HFFc6 (cell line): ENCODE measurements at regions not wholly inside any gene's neighbourhood (a gene's known extent, or its start where the extent isn't known, plus 50 kb on each side); places are given as distances from the start of the nearest gene placed in this dataset.

Source experiments
- DNase-seq: peaks from one replicate; pipeline ENCODE4 v3.0.0-alpha.2; 2018
- H3K27ac Mint-ChIP-seq: 2 replicates; pipeline ENCODE4 v1.8.0; 2020; ENCODE audit warnings: mild to moderate bottlenecking, mixed read lengths
- H3K27me3 Mint-ChIP-seq: 2 replicates; pipeline ENCODE4 v1.8.0; 2021; ENCODE audit warnings: mild to moderate bottlenecking, moderate library complexity, mixed read lengths; ENCODE audit not compliant: insufficient read depth
- H3K36me3 Mint-ChIP-seq: 2 replicates; pipeline ENCODE4 v1.8.0; 2021; ENCODE audit warnings: low read depth, mixed read lengths
- H3K4me1 Mint-ChIP-seq: 2 replicates; pipeline ENCODE4 v1.8.0; 2020; ENCODE audit warnings: low read depth, mixed read lengths
- H3K4me3 Mint-ChIP-seq: 2 replicates; pipeline ENCODE4 v1.8.0; 2020; ENCODE audit warnings: mild to moderate bottlenecking, moderate library complexity, mixed read lengths
- H3K9me3 Mint-ChIP-seq: 2 replicates; pipeline ENCODE4 v1.8.0; 2020; ENCODE audit warnings: mild to moderate bottlenecking, mixed read lengths
- TF ChIP-seq, protein P1 (sequence below): fragments of 200-600 bp; sonication (generic); IDR thresholded peaks from 2 replicates; pipeline ENCODE4 v1.5.0; 2021; ENCODE audit warnings: antibody characterized with exemption, mild to moderate bottlenecking

DNA sequence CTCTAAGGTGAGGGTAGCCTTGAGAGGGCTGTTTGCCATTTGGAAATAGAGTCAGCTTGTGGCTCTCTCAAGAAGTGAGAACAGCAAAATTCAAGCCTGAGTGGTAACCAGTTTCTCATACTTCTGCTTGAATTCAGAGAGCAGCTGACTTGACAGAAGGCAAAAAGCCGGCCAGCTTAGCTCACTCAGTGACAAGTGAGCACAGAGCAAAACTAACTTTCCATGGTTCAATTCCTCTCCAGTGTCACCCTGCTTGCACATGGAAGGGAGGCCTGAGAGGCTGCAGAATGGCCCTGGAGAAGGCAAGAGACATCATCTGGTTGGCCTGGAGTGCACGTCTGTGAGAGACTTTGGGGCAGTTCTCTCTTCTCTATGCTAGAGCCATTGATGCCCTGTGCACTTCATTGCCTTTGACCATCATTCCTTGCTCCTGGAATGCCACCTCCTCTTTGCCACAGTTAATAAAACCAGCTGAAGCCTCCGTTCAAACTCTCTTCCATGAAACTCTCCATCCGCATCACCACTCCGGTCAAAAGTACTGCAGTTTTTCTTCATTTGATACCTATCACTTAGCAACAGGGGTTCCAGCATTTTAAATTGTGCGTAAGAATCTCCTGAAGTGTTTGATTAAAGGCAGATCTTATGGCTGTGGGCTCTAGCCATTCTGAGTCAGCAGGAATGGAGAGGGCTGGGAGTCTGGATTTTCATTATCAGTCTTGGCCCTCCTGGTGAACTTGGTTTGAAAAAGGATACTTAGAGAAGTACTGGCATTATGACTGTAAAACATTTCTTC is 69.8 kb upstream of the PIK3CG start:
- Mint-ChIP-seq H3K4me3 (no peak overlapping the region), H3K36me3 (no peaks in the 10 kb centered on the region), H3K9me3 (no peaks in the 10 kb centered on the region), H3K4me1 (peaks cover 23% of the 10 kb centered on the region), H3K27ac (no peak overlapping the region), H3K27me3 (peaks cover 4% of the 10 kb centered on the region)
- TF ChIP-seq, protein P1, sequence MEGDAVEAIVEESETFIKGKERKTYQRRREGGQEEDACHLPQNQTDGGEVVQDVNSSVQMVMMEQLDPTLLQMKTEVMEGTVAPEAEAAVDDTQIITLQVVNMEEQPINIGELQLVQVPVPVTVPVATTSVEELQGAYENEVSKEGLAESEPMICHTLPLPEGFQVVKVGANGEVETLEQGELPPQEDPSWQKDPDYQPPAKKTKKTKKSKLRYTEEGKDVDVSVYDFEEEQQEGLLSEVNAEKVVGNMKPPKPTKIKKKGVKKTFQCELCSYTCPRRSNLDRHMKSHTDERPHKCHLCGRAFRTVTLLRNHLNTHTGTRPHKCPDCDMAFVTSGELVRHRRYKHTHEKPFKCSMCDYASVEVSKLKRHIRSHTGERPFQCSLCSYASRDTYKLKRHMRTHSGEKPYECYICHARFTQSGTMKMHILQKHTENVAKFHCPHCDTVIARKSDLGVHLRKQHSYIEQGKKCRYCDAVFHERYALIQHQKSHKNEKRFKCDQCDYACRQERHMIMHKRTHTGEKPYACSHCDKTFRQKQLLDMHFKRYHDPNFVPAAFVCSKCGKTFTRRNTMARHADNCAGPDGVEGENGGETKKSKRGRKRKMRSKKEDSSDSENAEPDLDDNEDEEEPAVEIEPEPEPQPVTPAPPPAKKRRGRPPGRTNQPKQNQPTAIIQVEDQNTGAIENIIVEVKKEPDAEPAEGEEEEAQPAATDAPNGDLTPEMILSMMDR: no peak
- DNase-seq: no peak

DNA sequence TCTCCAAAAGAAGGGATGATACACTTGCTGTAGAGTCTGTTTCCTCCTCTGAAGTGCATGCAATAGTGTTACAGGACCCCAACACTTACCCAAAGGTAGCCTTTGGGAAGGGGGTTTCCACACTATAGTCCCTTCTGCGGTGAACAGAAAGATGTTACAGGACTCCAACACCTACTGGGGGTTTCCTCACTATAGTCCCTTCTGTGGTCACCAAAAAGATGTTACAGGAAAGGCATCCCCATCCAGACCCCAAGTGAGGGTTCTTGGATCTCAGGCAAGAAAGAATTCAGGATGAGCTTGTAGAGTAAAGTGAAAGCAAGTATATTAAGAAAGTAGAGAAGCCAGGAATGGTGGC is 69.2 kb upstream of the PIK3CG start:
- no peak for DNase-seq
- Mint-ChIP-seq H3K27me3 (peaks cover 7% of the 10 kb centered on the region), H3K4me1 (peaks cover 23% of the 10 kb centered on the region), H3K27ac (no peak overlapping the region), H3K9me3 (no peaks in the 10 kb centered on the region), H3K4me3 (no peak overlapping the region), H3K36me3 (no peaks in the 10 kb centered on the region)
- TF ChIP-seq, protein P1: no peak

DNA sequence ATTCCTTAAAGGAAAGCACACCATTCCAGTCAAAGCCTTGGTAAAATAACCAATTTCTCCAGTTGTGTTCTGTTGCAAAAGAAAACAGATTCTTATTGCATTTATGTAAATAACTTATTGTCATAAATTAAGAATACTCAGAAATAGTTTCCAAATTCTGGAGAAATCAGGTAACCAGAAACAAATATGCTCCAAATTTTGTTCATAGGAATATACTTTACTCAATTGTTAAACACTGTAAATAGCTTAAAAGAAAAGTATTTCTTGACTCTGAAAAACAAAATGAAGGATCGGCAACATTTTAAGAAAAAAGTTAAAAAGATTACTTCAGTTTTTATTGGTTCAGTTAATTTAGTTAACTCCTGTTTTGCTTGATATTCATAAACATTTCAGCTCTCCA is 67.1 kb upstream of the PIK3CG start:
- H3K4me1 Mint-ChIP-seq: peaks cover 8% of the 10 kb centered on the region
- no peak overlapping the region for H3K27ac Mint-ChIP-seq
- no peak for DNase-seq
- H3K36me3 Mint-ChIP-seq: no peaks in the 10 kb centered on the region
- H3K4me3 Mint-ChIP-seq: no peak overlapping the region
- no peaks in the 10 kb centered on the region for H3K9me3 Mint-ChIP-seq
- peaks cover 10% of the 10 kb centered on the region for H3K27me3 Mint-ChIP-seq
- TF ChIP-seq, protein P1: no peak

DNA sequence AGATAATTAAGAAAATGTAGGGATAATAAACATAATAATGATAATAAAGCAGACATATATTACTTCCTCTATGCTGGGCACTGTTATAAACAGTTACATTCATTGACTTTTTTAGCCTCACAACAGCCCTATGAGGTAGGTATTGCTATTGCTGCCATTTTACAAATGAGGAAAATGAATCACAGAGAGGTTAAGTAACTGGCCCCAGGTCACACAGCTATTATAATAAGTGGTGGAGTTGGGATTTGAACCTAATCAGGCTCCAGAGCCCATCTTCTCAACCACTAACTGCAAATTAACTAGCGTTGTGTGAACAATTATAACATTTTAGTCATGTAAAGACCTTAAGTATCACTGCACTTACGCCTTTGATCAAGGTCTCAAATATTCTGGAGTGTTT is 62.5 kb upstream of the PIK3CG start:
- Mint-ChIP-seq H3K27me3 (peaks cover 17% of the 10 kb centered on the region), H3K36me3 (no peaks in the 10 kb centered on the region), H3K9me3 (no peaks in the 10 kb centered on the region), H3K4me3 (no peak overlapping the region), H3K4me1 (no peaks in the 10 kb centered on the region), H3K27ac (no peak overlapping the region)
- DNase-seq: no peak
- TF ChIP-seq, protein P1: no peak

DNA sequence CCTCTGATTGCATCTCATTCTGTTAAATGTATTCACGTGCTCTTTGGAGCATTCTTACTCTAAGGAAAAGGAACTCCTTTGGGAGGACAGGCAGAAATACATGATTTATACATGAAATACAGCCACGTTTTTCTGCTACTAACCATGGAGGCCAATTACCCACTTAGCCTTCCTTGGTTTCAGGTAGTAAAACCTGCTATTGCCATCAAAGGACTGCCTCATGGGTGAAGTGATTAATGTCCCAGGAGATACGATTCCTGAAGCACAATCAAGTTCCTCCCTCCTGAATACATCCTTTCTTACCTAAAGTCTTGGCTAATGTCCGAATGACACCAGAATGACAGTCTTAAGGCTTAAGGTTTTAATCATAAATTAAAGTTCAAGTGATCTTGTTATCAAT is 58.5 kb upstream of the PIK3CG start:
- TF ChIP-seq, protein P1: no peak
- Mint-ChIP-seq H3K9me3 (no peaks in the 10 kb centered on the region), H3K27ac (no peak overlapping the region), H3K36me3 (no peaks in the 10 kb centered on the region), H3K4me1 (no peaks in the 10 kb centered on the region), H3K27me3 (peaks cover 7% of the 10 kb centered on the region), H3K4me3 (no peak overlapping the region)
- DNase-seq: no peak
